ENCODE measurements at regions not wholly inside any gene's neighbourhood (a gene's known extent, or its start where the extent isn't known, plus 50 kb on each side); places are given as distances from the start of the nearest gene placed in this dataset.
A peak's percentile ranks its signal among the peaks of the same experiment; 100 is the strongest.
"Not testable (repeated sequence)": the region's sequence is repeated elsewhere in the genome, so short reads cannot be mapped to it uniquely, and the experiment has no call there.

DNA sequence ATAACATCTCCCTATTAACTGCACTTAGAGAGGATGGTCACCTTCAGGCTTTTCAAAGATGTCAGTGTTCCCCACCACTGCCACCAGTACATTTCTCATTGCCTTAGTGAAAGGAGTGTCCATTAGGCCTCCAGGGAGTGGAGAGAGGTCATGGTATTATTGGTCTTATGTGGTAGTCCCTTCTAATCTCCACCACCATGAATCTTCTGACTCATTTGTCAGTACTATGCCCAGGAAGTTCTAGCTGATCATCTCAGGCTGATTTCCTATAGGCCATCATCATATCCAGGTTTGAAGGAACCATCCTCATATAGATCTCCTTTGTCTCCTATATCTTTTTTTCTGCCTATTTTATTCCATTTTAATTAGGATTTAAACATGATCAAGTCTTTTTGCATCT is 221.5 kb downstream of the CYB561 start:
- ChIA-PET POLR2A (no interaction called here), CTCF (no interaction called here)
- TF ChIP-seq, protein P1, sequence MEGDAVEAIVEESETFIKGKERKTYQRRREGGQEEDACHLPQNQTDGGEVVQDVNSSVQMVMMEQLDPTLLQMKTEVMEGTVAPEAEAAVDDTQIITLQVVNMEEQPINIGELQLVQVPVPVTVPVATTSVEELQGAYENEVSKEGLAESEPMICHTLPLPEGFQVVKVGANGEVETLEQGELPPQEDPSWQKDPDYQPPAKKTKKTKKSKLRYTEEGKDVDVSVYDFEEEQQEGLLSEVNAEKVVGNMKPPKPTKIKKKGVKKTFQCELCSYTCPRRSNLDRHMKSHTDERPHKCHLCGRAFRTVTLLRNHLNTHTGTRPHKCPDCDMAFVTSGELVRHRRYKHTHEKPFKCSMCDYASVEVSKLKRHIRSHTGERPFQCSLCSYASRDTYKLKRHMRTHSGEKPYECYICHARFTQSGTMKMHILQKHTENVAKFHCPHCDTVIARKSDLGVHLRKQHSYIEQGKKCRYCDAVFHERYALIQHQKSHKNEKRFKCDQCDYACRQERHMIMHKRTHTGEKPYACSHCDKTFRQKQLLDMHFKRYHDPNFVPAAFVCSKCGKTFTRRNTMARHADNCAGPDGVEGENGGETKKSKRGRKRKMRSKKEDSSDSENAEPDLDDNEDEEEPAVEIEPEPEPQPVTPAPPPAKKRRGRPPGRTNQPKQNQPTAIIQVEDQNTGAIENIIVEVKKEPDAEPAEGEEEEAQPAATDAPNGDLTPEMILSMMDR (IDR thresholded peaks at IDR 0.05; ENCODE audit: insufficient read depth, low read length, missing control alignments) = no peak
- no peak for DNase-seq (ENCODE audit: low read depth, low spot score)
- no peak overlapping the region for H3K4me3 ChIP-seq (ENCODE audit: low read depth, low read length)

DNA sequence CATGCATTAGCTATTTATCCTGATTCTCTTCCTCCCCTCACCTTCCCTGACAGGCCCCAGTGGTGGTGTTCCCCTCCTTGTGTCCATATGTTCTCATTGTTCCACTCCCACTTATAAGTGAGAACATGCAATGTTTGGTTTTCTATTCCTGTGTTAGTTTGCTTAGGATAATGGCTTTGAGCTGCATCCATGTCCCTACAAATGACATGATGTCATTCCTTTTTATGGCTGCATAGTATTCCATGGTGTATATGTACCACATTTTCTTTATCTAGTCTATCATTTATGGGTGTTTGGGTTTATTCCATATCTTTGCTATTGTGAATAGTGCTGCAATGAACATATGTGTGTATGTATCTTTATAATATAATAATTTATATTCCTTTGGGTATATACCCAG is 219.4 kb downstream of the CYB561 start:
- POLR2A ChIA-PET = not testable (repeated sequence)

GRCh38 chr17:63231015-63231620 is 215.0 kb downstream of the CYB561 start:
- CTCF ChIA-PET = interaction anchor here (1.4 kb wide), 1 partner anchor 176 kb away, joined by 4 read pairs; no protein-coding TSS in a partner anchor
- POLR2A ChIA-PET = interaction anchor here (0.6 kb wide), 1 partner anchor 403 kb away, joined by 3 read pairs; no protein-coding TSS in a partner anchor
- DNase-seq (ENCODE audit: low read depth, low spot score); H3K4me3 ChIP-seq (ENCODE audit: low read depth, low read length): not testable (repeated sequence)

More for the DNA sequence above, 219.4 kb downstream of the CYB561 start:
- DNase-seq (ENCODE audit: low read depth, low spot score); CTCF ChIA-PET; H3K4me3 ChIP-seq (ENCODE audit: low read depth, low read length): not testable (repeated sequence)

DNA sequence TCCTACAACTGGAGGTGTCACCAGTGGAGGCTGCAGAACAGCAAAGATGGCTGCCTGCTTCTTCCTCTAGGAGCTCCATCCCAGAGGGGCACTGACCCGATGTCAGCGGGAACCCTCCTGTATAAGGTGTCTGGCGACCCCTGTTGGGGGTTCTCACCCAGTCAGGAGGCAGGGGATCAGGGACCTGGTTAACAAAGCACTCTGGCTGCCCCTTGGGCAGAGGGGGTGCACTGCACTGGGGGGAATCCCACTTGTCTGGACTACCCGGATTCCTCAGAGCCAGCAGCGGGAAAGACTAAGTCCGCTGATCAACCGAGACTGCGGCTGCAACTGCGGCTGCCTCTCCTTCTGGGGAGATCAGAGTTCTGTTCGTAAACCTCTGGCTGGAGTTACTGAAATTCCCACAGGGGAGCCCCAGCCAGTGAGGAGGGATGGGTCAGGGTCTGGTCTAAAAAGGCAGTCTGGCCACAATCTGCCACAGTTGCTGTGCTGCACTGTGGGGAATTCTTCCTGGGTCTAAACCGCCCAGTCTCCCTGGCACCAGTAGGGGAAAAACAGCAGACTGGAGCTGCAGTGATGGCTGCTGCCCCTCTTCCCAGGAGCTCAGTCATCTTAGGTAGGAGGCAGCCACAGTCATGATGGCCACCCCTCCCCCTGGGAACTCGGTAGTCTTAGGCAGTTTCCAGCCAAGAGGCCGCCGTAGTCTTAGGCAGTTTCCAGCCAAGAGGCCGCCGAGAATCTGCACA is 213.4 kb downstream of the CYB561 start:
- POLR2A ChIA-PET = no interaction called here
- CTCF ChIA-PET = interaction anchor here (1.2 kb wide), 1 partner anchor 42 kb away, joined by 3 read pairs; no protein-coding TSS in a partner anchor
- no peak overlapping the region for H3K4me3 ChIP-seq (ENCODE audit: low read depth, low read length)
- DNase-seq (ENCODE audit: low read depth, low spot score) = no peak
- TF ChIP-seq, protein P1 (IDR thresholded peaks at IDR 0.05; ENCODE audit: insufficient read depth, low read length, missing control alignments) = no peak

GRCh38 chr17:63240106-63240505 is 206.0 kb downstream of the CYB561 start:
- DNase-seq (ENCODE audit: low read depth, low spot score) = no peak
- CTCF ChIA-PET = interaction anchor here (1.3 kb wide), 1 partner anchor 9 kb away, joined by 3 read pairs; no protein-coding TSS in a partner anchor
- TF ChIP-seq, protein P1 (IDR thresholded peaks at IDR 0.05; ENCODE audit: insufficient read depth, low read length, missing control alignments) = no peak
- POLR2A ChIA-PET = no interaction called here
- H3K4me3 ChIP-seq (ENCODE audit: low read depth, low read length) = no peak overlapping the region

DNA sequence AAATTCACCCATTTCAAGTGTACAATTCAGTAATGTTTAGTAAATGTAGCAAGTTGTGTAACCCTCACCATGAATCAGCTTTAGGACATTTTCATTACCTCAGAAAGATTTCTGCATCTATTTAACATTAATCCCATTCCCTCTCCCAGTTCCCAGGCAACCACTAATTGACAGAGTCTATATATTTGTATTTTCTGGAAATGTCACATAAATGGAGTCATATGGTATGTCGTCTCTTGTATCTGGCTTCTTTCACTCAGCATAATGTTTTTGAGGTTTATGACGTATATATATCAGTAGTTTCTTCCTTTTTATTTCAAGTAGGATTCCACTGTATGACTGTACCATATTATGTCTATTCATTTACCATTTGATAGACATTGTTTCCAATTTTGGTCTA is 199.8 kb downstream of the CYB561 start:
- DNase-seq (ENCODE audit: low read depth, low spot score) = peak; percentile 19
- TF ChIP-seq, protein P1 (IDR thresholded peaks at IDR 0.05; ENCODE audit: insufficient read depth, low read length, missing control alignments) = no peak
- no peak overlapping the region for H3K4me3 ChIP-seq (ENCODE audit: low read depth, low read length)
- POLR2A ChIA-PET = no interaction called here
- CTCF ChIA-PET = no interaction called here

DNA sequence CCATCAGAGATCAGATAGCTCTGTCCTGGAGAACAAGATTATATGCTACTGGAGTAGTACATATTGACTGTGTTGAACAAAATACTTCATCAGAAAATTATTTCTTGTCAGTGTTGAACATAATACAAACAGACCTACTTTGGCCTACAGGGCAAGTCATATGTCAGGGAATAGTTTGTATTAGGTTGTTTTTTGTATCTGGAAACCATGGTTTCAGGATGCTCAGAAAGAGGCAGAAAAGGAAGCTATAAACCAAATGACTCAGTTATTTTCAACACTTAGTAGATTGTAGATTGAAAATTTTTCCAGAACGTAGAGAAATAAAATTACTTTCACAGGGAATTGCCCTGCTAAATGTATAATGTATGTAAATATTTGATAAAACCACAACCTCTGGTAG is 198.4 kb downstream of the CYB561 start:
- TF ChIP-seq, protein P1 (IDR thresholded peaks at IDR 0.05; ENCODE audit: insufficient read depth, low read length, missing control alignments) = no peak
- ChIA-PET POLR2A (no interaction called here), CTCF (interaction anchor here (1.0 kb wide), 2 partner anchors 21 to 159 kb away, joined by 3 read pairs; no protein-coding TSS in a partner anchor)
- no peak for DNase-seq (ENCODE audit: low read depth, low spot score)
- H3K4me3 ChIP-seq (ENCODE audit: low read depth, low read length) = no peak overlapping the region

Measured in AG04449 (cell line).